GM21390 (cell line): ENCODE measurements at regions not wholly inside any gene's neighbourhood (a gene's known extent, or its start where the extent isn't known, plus 50 kb on each side); places are given as distances from the start of the nearest gene placed in this dataset.
"Not testable (repeated sequence)": the region's sequence is repeated elsewhere in the genome, so short reads cannot be mapped to it uniquely, and the experiment has no call there.

ENCODE experiments used
- ATAC-seq: cut with Tn5 transposase; IDR thresholded peaks from one replicate; pipeline ENCODE4 v1.9.1; 2021; ENCODE audit not compliant: unreplicated experiment

DNA sequence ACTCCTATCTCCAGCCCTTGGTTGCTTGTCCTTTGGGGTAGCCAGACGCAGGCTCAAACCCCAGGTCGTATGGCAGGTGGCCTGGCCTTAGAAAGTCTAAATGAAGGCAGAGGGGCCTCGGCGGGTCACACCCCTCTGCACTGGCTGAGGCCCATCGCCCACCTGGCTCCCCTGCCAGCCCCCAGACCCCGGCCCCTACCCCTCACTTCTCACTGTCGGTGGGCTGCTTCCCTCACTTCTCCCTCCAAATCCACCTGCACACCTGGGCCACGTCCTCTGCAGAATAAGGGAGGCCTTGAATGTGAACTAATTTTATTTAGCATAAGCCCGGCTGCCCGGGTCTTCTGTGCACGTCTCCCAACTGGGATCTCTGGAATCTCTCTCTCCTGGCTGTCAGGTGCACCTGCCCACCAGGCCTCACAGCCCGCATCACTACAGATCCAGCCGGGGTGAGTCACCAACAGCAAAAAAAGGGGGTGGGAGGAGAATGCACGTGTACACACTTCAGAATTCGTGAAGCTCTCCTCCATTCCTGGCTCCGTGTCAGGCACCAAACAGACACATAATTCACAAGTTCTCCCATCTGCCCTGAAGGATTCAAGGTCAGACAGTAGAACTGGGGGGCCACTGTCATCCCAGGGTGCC is 107.5 kb upstream of the SIM2 start:
- no peak for ATAC-seq

DNA sequence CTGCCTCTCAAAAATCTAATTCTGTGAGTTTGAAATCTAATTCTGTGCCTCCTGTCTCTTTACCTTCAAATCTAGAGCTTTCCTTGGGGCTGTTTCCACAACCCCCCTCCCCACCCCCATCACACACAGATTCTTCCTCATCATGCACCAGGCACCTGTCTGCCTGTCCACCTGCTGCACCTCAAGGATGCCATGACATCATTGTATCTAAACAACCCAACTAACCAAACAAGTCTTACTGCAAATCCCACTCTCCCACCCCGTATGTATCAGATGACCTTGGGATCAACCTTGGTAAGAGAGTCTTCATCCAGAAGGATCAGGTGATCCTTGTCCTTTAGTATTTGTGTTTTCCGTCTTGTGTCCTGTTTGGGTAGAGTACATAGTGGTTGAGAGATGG is 102.7 kb upstream of the SIM2 start:
- no peak for ATAC-seq

GRCh38 chr21:36601362-36601761 is 97.6 kb upstream of the SIM2 start:
- ATAC-seq, result no peak

DNA sequence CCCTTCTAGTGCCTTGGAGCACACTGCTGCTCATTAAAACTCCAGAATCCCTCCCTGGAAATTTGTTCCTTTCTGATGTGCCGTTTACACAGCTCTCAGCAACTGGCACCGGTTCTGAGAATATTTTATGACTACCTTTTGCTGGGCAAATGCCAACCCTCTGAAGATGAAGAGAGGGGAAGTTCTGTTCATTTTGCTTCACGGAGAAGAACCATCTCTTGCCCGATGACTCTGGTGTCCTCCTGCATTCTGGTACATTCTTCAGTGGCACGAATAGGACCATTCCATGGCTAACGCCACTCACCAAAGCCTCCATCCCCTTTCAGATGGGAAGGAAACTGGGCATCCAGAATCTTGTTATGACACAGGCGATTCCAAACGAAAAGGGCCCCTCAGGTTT is 96.2 kb upstream of the SIM2 start:
- ATAC-seq, result no peak

DNA sequence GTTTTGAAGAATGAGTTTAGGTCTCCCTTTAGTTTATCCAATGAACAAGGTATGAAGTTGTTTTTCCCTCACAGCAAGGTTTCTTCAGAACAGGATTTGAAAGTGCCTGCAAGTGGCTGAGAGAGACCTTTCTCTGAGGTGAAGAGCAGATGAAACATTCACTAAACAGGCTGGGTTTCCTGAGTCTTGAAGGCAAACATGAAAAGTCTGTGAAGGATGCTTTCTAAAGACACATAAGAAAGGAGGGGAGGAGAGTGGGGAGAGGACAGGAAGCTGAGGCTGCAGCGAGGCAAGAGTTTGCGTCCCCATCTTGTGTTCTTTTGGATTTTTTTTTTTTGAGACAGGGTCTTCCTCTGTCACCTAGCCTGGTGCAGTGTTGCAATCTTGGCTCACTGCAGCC is 95.7 kb upstream of the SIM2 start:
- no peak for ATAC-seq

DNA sequence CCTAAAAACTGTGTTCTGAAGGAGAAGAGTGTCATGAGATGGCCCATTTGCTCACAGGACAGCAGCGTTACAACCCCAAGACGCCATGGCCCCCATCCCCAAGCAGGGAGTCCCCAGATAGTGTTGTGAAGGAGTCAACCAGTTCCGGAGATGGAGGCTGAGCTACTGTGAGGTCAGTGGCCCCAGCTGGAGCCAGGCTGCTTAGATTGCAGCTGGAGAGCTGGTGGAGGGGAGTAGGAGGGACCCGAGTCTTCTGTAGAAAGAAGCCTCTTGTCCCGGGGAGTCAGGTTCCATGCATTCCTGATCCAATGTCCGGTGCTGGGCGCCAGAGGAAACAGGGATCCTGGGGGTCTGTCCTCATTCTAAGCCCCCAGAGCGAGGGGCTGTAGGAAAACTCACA is 93.5 kb upstream of the SIM2 start:
- no peak for ATAC-seq

GRCh38 chr21:36606287-36606982 is 92.5 kb upstream of the SIM2 start:
- ATAC-seq, result no peak

DNA sequence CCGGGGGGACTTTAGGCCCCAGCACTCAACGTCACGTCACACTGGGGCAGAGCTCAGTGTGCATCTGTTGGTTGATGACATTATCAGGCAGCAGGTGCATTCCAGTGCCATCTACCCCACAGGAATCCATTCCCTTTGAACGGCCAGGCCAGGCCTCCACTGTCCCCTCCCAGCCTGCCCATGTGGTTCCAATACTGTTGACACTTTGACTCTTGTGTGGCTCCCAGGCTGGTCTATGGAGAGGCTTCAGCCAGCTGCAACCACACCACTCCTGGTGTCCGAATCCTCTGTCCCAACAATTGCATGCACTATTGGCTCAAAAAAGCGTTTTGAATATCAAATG is 92.0 kb upstream of the SIM2 start:
- ATAC-seq, result no peak

DNA sequence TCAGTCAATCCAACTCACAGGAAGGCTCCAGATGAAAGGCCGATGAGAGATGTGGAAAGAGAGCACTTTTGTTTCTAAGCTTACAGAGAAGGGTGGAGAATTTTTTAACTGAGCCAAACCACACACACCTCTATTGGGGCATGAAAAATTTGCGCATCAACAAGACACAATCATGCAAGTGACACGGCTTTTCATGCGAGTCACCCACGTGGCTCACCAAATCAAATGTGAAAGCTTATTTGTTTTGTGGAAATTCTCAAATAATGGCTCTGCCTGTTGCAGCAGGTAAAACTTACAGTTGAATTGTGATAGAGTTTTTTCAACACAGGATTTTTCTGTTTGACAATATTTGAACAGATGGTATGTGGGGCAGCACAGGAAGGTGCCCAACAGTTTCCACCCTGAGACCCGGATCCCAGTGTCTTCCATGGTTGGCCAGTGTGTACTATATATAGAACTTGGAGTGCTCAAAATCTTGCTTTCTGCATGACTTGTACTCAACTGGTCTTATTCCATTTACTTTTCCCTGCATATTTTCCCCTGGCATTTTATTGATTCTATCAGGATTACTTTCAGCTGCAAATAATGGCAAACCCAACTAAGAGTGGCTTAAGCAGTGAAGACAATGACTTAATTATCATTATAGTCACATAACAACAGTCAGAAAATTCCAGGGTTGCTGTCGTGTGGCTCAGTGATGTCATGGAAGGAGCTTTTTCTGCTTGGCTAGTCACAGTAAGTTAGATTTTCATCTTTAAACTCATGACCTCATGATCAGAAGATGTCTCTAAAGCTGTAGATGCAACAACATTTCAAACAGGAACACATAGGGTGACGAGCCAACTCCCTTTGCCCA is 90.6 kb upstream of the SIM2 start:
- ATAC-seq, result no peak

DNA sequence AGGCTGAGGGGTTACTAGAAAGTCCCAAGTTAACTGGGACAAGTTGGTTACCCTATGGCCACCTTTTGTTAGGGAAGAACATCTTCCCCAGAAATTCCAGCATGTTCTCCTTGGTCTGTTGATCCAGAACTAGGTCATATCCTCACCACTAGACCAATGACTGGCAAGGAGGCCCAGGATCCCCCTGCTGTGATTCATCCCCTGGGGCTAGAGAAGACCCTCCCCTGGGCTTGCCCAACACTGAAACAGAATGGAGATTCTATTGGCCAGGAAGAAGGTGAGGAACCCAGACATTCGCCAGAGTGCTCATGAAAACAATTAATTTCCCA is 90.1 kb upstream of the SIM2 start:
- ATAC-seq, result no peak

- no peak for ATAC-seq
These were observed 89.3 kb upstream of the SIM2 start for GRCh38 chr21:36609654-36610053.

GRCh38 chr21:36610201-36610600 is 88.7 kb upstream of the SIM2 start:
- ATAC-seq, result no peak

DNA sequence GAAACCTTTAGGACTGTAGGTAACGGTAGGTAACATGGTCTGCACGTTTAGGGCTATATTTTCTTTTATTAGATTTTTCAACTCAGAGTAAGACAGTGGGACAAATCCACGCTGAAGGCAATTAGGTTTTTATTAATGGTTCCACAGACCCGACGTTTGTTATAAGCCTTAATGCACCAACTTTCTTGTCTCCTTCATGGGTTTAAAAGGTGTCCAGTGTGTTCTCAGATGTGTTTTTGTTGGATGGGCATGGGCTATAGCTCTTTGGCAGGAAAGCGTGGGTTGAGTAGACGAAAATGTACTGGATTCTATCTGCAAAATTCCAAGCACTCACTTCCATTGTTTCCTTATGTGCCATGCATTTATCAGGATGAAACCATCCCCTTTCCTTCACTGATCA is 88.0 kb upstream of the SIM2 start:
- ATAC-seq, result no peak

GRCh38 chr21:36611379-36611778 is 87.5 kb upstream of the SIM2 start:
- no peak for ATAC-seq

DNA sequence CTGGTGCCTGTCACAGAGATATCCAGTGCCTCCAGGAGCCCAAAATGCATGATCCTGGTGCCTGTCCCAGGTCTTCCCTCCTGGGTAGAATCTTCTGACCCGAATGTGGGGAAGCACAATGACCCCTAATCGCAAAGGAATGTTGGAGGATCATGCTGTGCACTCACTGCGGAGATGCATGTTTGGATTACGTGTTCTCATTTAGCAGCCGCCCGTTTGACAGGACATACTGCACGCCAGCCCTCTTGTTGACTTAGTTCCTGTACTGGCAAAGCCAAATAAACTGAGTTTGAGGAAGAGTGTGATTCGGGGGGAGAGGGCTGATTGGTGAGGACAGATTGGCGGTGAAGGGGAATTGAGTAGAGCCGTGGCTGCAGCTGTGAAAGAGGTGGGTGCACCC is 85.9 kb upstream of the SIM2 start:
- ATAC-seq, result no peak

- ATAC-seq, result no peak
These were observed 85.4 kb upstream of the SIM2 start for GRCh38 chr21:36613554-36613953.

- no peak for ATAC-seq
These were observed 83.5 kb upstream of the SIM2 start for GRCh38 chr21:36615274-36615964.

GRCh38 chr21:36616773-36617172 is 82.1 kb upstream of the SIM2 start:
- ATAC-seq, result not testable (repeated sequence)

- ATAC-seq, result not testable (repeated sequence)
These were observed 77.1 kb upstream of the SIM2 start for GRCh38 chr21:36621794-36622193.

- no peak for ATAC-seq
These were observed 74.8 kb upstream of the SIM2 start for GRCh38 chr21:36624105-36624504.

DNA sequence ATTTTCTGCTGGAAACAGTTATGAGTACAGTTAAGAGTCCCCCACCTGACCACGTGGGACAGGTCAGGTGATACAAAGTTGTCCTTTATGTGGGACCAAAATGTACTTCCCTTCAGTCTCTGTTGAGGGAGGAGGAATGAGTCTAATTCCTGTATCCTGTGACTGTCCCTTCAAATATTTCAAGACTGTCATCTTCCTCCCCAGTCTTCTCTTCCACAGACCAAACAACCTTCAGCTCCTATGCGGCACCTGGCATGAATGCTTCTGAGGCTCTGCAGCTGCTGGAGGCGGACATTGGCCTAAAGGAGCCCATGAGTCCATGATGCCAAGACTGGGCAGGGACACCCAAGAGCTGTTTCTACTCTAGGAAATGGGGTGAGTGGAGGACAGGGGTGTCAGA is 72.1 kb upstream of the SIM2 start:
- no peak for ATAC-seq

- ATAC-seq, result no peak
These were observed 71.7 kb upstream of the SIM2 start for GRCh38 chr21:36627242-36627641.
